EL (cell line): ENCODE measurements at regions not wholly inside any gene's neighbourhood (a gene's known extent, or its start where the extent isn't known, plus 50 kb on each side); places are given as distances from the start of the nearest gene placed in this dataset.
A peak's percentile ranks its signal among the peaks of the same experiment; 100 is the strongest.

Source experiments
- DNase-seq: peaks from one replicate; pipeline ENCODE4 v3.0.0-alpha.2; 2016

GRCh38 chrX:7789200-7789599 lies 53.8 kb upstream of the VCX start:
- DNase-seq = no peak

- no peak for DNase-seq
These were observed 54.6 kb upstream of the VCX start for GRCh38 chrX:7788334-7788733.

- no peak for DNase-seq
These were observed 55.3 kb upstream of the VCX start for GRCh38 chrX:7787714-7788113.

- DNase-seq = no peak
These were observed 58.4 kb upstream of the VCX start for GRCh38 chrX:7784580-7784979.

GRCh38 chrX:7779644-7780043 lies 63.3 kb upstream of the VCX start:
- DNase-seq = no peak

GRCh38 chrX:7775987-7776386 lies 67.0 kb upstream of the VCX start:
- DNase-seq = no peak

- no peak for DNase-seq
These were observed 71.1 kb upstream of the VCX start for GRCh38 chrX:7771788-7772438.

GRCh38 chrX:7759830-7760229 lies 83.1 kb upstream of the VCX start:
- no peak for DNase-seq

GRCh38 chrX:7746856-7747255 lies 96.1 kb upstream of the VCX start:
- DNase-seq = peak; percentile 38

- no peak for DNase-seq
These were observed 112.9 kb upstream of the VCX start for GRCh38 chrX:7730071-7730470.

GRCh38 chrX:7720519-7720918 lies 122.5 kb upstream of the VCX start:
- no peak for DNase-seq

- no peak for DNase-seq
These were observed 128.6 kb upstream of the VCX start for GRCh38 chrX:7714351-7714750.

GRCh38 chrX:7711167-7711566 lies 131.8 kb upstream of the VCX start:
- peak; percentile 1 for DNase-seq

GRCh38 chrX:7709845-7710244 lies 133.1 kb upstream of the VCX start:
- no peak for DNase-seq

- no peak for DNase-seq
These were observed 136.9 kb upstream of the VCX start for GRCh38 chrX:7706032-7706431.

GRCh38 chrX:7704205-7704604 lies 138.8 kb upstream of the VCX start:
- no peak for DNase-seq

GRCh38 chrX:7698248-7698647 lies 144.7 kb upstream of the VCX start:
- no peak for DNase-seq

- DNase-seq = no peak
These were observed 152.1 kb upstream of the VCX start for GRCh38 chrX:7690842-7691241.

- no peak for DNase-seq
These were observed 153.1 kb upstream of the VCX start for GRCh38 chrX:7689791-7690412.

GRCh38 chrX:7680181-7680580 lies 162.8 kb upstream of the VCX start:
- no peak for DNase-seq

- no peak for DNase-seq
These were observed 188.7 kb upstream of the VCX start for GRCh38 chrX:7654316-7654715.

- no peak for DNase-seq
These were observed 195.1 kb upstream of the VCX start for GRCh38 chrX:7647831-7648230.

GRCh38 chrX:7641141-7641540 lies 201.8 kb upstream of the VCX start:
- DNase-seq = no peak

GRCh38 chrX:7640392-7640791 lies 202.6 kb upstream of the VCX start:
- no peak for DNase-seq

GRCh38 chrX:7638078-7638710 lies 204.8 kb upstream of the VCX start:
- no peak for DNase-seq
